Esophagus squamous epithelium (tissue), 4 donors: ENCODE measurements at regions not wholly inside any gene's neighbourhood (a gene's known extent, or its start where the extent isn't known, plus 50 kb on each side); places are given as distances from the start of the nearest gene placed in this dataset.

Experiments
- POLR2A ChIP-seq, 4 donors: fragments of 450-650 bp; IDR thresholded peaks; one replicate each; pipeline ENCODE4 v1.6.1; 2017; ENCODE audit warnings: antibody characterized with exemption in 4 of 4, mild to moderate bottlenecking in 4 of 4, moderate library complexity in 3 of 4
- TF ChIP-seq, protein P1 (sequence below), 6 experiments: fragments of 450-650 bp in 4 of 6; fragments of 200-600 bp in 2 of 6; sonication (generic) in 2 of 6; IDR thresholded peaks; one replicate each; pipeline ENCODE4 v1.5.1; 2016 to 2019; ENCODE audit warnings: antibody characterized with exemption in 6 of 6, mild to moderate bottlenecking in 4 of 6, moderate library complexity in 4 of 6

DNA sequence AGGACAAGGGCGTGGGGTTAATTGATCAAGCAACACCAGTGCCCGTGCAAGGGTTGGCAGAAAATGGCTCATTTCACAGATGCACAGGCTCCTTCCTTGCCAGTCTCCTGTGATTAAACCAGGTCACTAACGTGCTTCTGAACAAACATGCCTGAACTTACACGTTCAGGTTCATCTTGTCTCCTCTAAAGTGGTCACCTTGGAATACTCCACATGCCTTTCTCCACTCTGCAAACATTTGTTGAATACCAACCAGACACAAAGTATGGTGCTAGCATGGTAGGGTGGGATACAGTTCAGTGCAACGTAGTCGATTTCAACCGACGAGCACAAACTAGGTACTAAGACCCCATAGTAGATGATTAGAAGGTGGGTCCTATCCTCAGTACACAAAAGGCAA, 72.6 kb upstream of the PTPRT start:
- no peak for TF ChIP-seq POLR2A (IDR thresholded peaks at IDR 0.05)
- TF ChIP-seq, protein P1, sequence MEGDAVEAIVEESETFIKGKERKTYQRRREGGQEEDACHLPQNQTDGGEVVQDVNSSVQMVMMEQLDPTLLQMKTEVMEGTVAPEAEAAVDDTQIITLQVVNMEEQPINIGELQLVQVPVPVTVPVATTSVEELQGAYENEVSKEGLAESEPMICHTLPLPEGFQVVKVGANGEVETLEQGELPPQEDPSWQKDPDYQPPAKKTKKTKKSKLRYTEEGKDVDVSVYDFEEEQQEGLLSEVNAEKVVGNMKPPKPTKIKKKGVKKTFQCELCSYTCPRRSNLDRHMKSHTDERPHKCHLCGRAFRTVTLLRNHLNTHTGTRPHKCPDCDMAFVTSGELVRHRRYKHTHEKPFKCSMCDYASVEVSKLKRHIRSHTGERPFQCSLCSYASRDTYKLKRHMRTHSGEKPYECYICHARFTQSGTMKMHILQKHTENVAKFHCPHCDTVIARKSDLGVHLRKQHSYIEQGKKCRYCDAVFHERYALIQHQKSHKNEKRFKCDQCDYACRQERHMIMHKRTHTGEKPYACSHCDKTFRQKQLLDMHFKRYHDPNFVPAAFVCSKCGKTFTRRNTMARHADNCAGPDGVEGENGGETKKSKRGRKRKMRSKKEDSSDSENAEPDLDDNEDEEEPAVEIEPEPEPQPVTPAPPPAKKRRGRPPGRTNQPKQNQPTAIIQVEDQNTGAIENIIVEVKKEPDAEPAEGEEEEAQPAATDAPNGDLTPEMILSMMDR (IDR thresholded peaks at IDR 0.05) = no peak
